T-cell (primary cell): ENCODE measurements at regions not wholly inside any gene's neighbourhood (a gene's known extent, or its start where the extent isn't known, plus 50 kb on each side); places are given as distances from the start of the nearest gene placed in this dataset.

ENCODE experiments used
- ATAC-seq, 4 experiments: fragments of 200-7000 bp in 3 of 4; fragments of 150-1000 bp in 1 of 4; cut with Tn5 transposase; replicated peaks in 1 of 4; 1 replicate in 3 of 4; 2 replicates in 1 of 4; pipeline ENCODE4 v1.10.0; 2021; ENCODE audit warnings: moderate library complexity in 3 of 4, mild to moderate bottlenecking in 2 of 4, moderate number of reproducible peaks in 1 of 4
- CTCF ChIA-PET, 2 donors: fragments of 300-600 bp; sonication (Branson Sonifier 250); formaldehyde crosslinking; loops; one replicate each; lab custom pipeline; 2022; ENCODE audit warnings: antibody characterized with exemption in 2 of 2; lab: Charles Lee
- POLR2A ChIA-PET, 2 donors: fragments of 300-600 bp; sonication (Branson Sonifier 250); formaldehyde crosslinking; loops; one replicate each; lab custom pipeline; 2022; ENCODE audit warnings: antibody characterized with exemption in 2 of 2; lab: Charles Lee
- DNase-seq, 35 experiments: peaks; one replicate each; pipeline versions ENCODE4 v3.0.0 to v3.0.0-alpha.2; 2013 to 2023
- H3K27ac ChIP-seq: one replicate; pipeline ENCODE4 v1.5.1; 2013; ENCODE audit warnings: low read length
- H3K27me3 ChIP-seq, 2 experiments: replicated peaks in 1 of 2; 1 replicate in 1 of 2; 2 replicates in 1 of 2; pipeline versions ENCODE4 v1.6.1 to v1.7.0; 2013; ENCODE audit warnings: low read length in 1 of 2, mixed read lengths in 1 of 2; ENCODE audit not compliant: control insufficient read depth in 2 of 2, insufficient read depth in 2 of 2; ENCODE audit errors: extremely low read depth in 1 of 2
- H3K36me3 ChIP-seq, 2 donors: 1 replicate in 1 of 2; 2 replicates in 1 of 2; pipeline versions ENCODE4 v1.6.1 to v1.7.0; 2013; ENCODE audit warnings: low read length in 1 of 2; ENCODE audit not compliant: control insufficient read depth in 2 of 2, insufficient read depth in 1 of 2; ENCODE audit errors: extremely low read depth in 1 of 2
- H3K4me1 ChIP-seq, 2 experiments: 1 replicate in 1 of 2; 2 replicates in 1 of 2; pipeline versions ENCODE4 v1.6.1 to v1.7.0; 2013; ENCODE audit warnings: low read length in 2 of 2, mixed read lengths in 1 of 2; ENCODE audit not compliant: insufficient read depth in 2 of 2, control insufficient read depth in 1 of 2; ENCODE audit errors: extremely low read depth in 1 of 2
- H3K4me3 ChIP-seq, 2 donors: 1 replicate in 1 of 2; 2 replicates in 1 of 2; pipeline versions ENCODE4 v1.5.1 to v1.7.0; 2013; ENCODE audit warnings: mild to moderate bottlenecking in 2 of 2, low read length in 1 of 2, moderate library complexity in 1 of 2; ENCODE audit not compliant: control insufficient read depth in 1 of 2; ENCODE audit errors: extremely low read depth in 1 of 2
- H3K9me3 ChIP-seq: 2 replicates; pipeline ENCODE4 v1.7.0; 2013
- H3K27ac Mint-ChIP-seq, 2 donors: one replicate each; pipeline ENCODE4 v1.8.0; 2020 to 2021; ENCODE audit warnings: mild to moderate bottlenecking in 2 of 2, mixed read lengths in 2 of 2
- H3K27me3 Mint-ChIP-seq, 2 donors: one replicate each; pipeline ENCODE4 v1.8.0; 2021 to 2022; ENCODE audit warnings: mixed read lengths in 2 of 2
- H3K36me3 Mint-ChIP-seq: one replicate; pipeline ENCODE4 v1.8.0; 2021; ENCODE audit warnings: mixed read lengths
- H3K4me1 Mint-ChIP-seq, 3 donors: one replicate each; pipeline ENCODE4 v1.8.0; 2020 to 2022; ENCODE audit warnings: mixed read lengths in 3 of 3, mild to moderate bottlenecking in 1 of 3
- H3K4me3 Mint-ChIP-seq, 3 donors: one replicate each; pipeline ENCODE4 v1.8.0; 2020 to 2022; ENCODE audit warnings: mild to moderate bottlenecking in 3 of 3, mixed read lengths in 3 of 3, moderate library complexity in 3 of 3
- H3K9me3 Mint-ChIP-seq, 3 donors: one replicate each; pipeline ENCODE4 v1.8.0; 2020 to 2022; ENCODE audit warnings: mixed read lengths in 3 of 3
- WGBS: methylation state at CpG from one replicate; pipeline ENCODE4 v1.1.5; 2013; ENCODE audit warnings: missing lambda C conversion rate; ENCODE audit not compliant: insufficient coverage; 5-methylcytosine and 5-hydroxymethylcytosine counted together

- H3K27ac ChIP-seq = no peak overlapping the region
- Mint-ChIP-seq H3K27ac (no peak overlapping the region), H3K9me3 (peaks cover 0 to 7% (median 4%) of the 10 kb centered on the region in 3 donors), H3K4me1 (no peaks in the 10 kb centered on the region), H3K27me3 (no peaks in the 10 kb centered on the region), H3K36me3 (no peaks in the 10 kb centered on the region), H3K4me3 (no peak overlapping the region)
- no peaks in the 10 kb centered on the region for H3K36me3 ChIP-seq
- no peak overlapping the region for H3K4me3 ChIP-seq
- H3K27me3 ChIP-seq = no peaks in the 10 kb centered on the region
- no peaks in the 10 kb centered on the region for H3K4me1 ChIP-seq
- no peaks in the 10 kb centered on the region for H3K9me3 ChIP-seq
- DNase-seq (no peak), ATAC-seq (no peak)
- POLR2A ChIA-PET = no interaction called here
- WGBS = no CpG with 5 or more reads among the region's 3 CpGs
- CTCF ChIA-PET = no interaction called here
Observed at GRCh38 chr21:27366646-27367235, 399.9 kb upstream of the ADAMTS5 start.

- ChIA-PET CTCF (no interaction called here), POLR2A (no interaction called here)
- H3K4me3 Mint-ChIP-seq = no peak overlapping the region
- H3K9me3 Mint-ChIP-seq = peaks cover 0 to 7% (median 4%) of the 10 kb centered on the region in 3 donors
- H3K27ac Mint-ChIP-seq = no peak overlapping the region
- H3K4me1 ChIP-seq = no peaks in the 10 kb centered on the region
- no peak overlapping the region for H3K4me3 ChIP-seq
- H3K36me3 Mint-ChIP-seq = no peaks in the 10 kb centered on the region
- no peaks in the 10 kb centered on the region for H3K4me1 Mint-ChIP-seq
- DNase-seq (no peak), ATAC-seq (no peak)
- H3K27me3 Mint-ChIP-seq = no peaks in the 10 kb centered on the region
- H3K27ac ChIP-seq = no peak overlapping the region
- H3K27me3 ChIP-seq = no peaks in the 10 kb centered on the region
- no peaks in the 10 kb centered on the region for H3K9me3 ChIP-seq
- no CpG with 5 or more reads among the region's 4 CpGs for WGBS
- no peaks in the 10 kb centered on the region for H3K36me3 ChIP-seq
Observed at GRCh38 chr21:27366036-27366435, 399.1 kb upstream of the ADAMTS5 start.

- Histone ChIP-seq H3K9me3 (no peaks in the 10 kb centered on the region), H3K27ac (no peak overlapping the region), H3K4me3 (no peak overlapping the region), H3K4me1 (no peaks in the 10 kb centered on the region), H3K27me3 (no peaks in the 10 kb centered on the region), H3K36me3 (no peaks in the 10 kb centered on the region)
- H3K27me3 Mint-ChIP-seq = no peaks in the 10 kb centered on the region
- H3K36me3 Mint-ChIP-seq = no peaks in the 10 kb centered on the region
- no peak for ATAC-seq
- no peaks in the 10 kb centered on the region for H3K4me1 Mint-ChIP-seq
- no peak overlapping the region for H3K4me3 Mint-ChIP-seq
- ChIA-PET CTCF (no interaction called here), POLR2A (no interaction called here)
- peaks cover 2 to 7% (median 4%) of the 10 kb centered on the region in 3 donors for H3K9me3 Mint-ChIP-seq
- DNase-seq = no peak
- H3K27ac Mint-ChIP-seq = no peak overlapping the region
Observed at GRCh38 chr21:27365394-27365793, 398.5 kb upstream of the ADAMTS5 start.

GRCh38 chr21:27363719-27364477, 397.0 kb upstream of the ADAMTS5 start:
- H3K27me3 Mint-ChIP-seq = no peaks in the 10 kb centered on the region
- Histone ChIP-seq H3K4me3 (no peak overlapping the region), H3K9me3 (no peaks in the 10 kb centered on the region), H3K4me1 (no peaks in the 10 kb centered on the region), H3K36me3 (no peaks in the 10 kb centered on the region), H3K27me3 (no peaks in the 10 kb centered on the region), H3K27ac (no peak overlapping the region)
- no peaks in the 10 kb centered on the region for H3K36me3 Mint-ChIP-seq
- ChIA-PET CTCF (no interaction called here), POLR2A (no interaction called here)
- H3K9me3 Mint-ChIP-seq = peaks cover 2 to 13% (median 4%) of the 10 kb centered on the region in 3 donors
- no CpG with 5 or more reads among the region's 3 CpGs for WGBS
- DNase-seq (no peak), ATAC-seq (no peak)
- no peak overlapping the region for H3K4me3 Mint-ChIP-seq
- no peak overlapping the region for H3K27ac Mint-ChIP-seq
- no peaks in the 10 kb centered on the region for H3K4me1 Mint-ChIP-seq

GRCh38 chr21:27362249-27362648, 395.4 kb upstream of the ADAMTS5 start:
- no peaks in the 10 kb centered on the region for H3K4me1 ChIP-seq
- ATAC-seq = no peak
- no peaks in the 10 kb centered on the region for H3K9me3 ChIP-seq
- Mint-ChIP-seq H3K27me3 (no peaks in the 10 kb centered on the region), H3K9me3 (peaks cover 7 to 18% (median 10%) of the 10 kb centered on the region in 3 donors), H3K4me3 (no peak overlapping the region), H3K27ac (no peak overlapping the region), H3K36me3 (no peaks in the 10 kb centered on the region), H3K4me1 (no peaks in the 10 kb centered on the region)
- no peaks in the 10 kb centered on the region for H3K36me3 ChIP-seq
- H3K27ac ChIP-seq = no peak overlapping the region
- no peaks in the 10 kb centered on the region for H3K27me3 ChIP-seq
- no CpG with 5 or more reads among the region's 1 CpG for WGBS
- no peak for DNase-seq
- ChIA-PET CTCF (no interaction called here), POLR2A (no interaction called here)
- H3K4me3 ChIP-seq = no peak overlapping the region

- Mint-ChIP-seq H3K27me3 (no peaks in the 10 kb centered on the region), H3K27ac (no peak overlapping the region), H3K4me1 (no peaks in the 10 kb centered on the region), H3K36me3 (no peaks in the 10 kb centered on the region), H3K4me3 (no peak overlapping the region), H3K9me3 (peaks cover 7 to 16% (median 11%) of the 10 kb centered on the region in 3 donors)
- Histone ChIP-seq H3K9me3 (no peaks in the 10 kb centered on the region), H3K4me1 (no peaks in the 10 kb centered on the region), H3K27me3 (no peaks in the 10 kb centered on the region), H3K4me3 (no peak overlapping the region), H3K27ac (no peak overlapping the region), H3K36me3 (no peaks in the 10 kb centered on the region)
- ATAC-seq (no peak), DNase-seq (no peak)
- POLR2A ChIA-PET = no interaction called here
- CTCF ChIA-PET = no interaction called here
Observed at GRCh38 chr21:27359141-27359540, 392.3 kb upstream of the ADAMTS5 start.
